GM23248 (cell line): ENCODE measurements at regions not wholly inside any gene's neighbourhood (a gene's known extent, or its start where the extent isn't known, plus 50 kb on each side); places are given as distances from the start of the nearest gene placed in this dataset.

ENCODE experiments used
- EZH2 ChIP-seq: fragments of 200-600 bp; sonication (generic); IDR thresholded peaks from 2 replicates; pipeline ENCODE4 v1.6.1; 2018; ENCODE audit warnings: antibody characterized with exemption, mild to moderate bottlenecking; ENCODE audit not compliant: insufficient read depth, poor library complexity, severe bottlenecking
- EZH2phosphoT487 ChIP-seq: fragments of 200-600 bp; sonication (generic); IDR thresholded peaks from 2 replicates; pipeline ENCODE4 v1.6.1; 2018; ENCODE audit warnings: antibody characterized with exemption, moderate library complexity, mild to moderate bottlenecking, low read depth; ENCODE audit not compliant: insufficient read depth

DNA sequence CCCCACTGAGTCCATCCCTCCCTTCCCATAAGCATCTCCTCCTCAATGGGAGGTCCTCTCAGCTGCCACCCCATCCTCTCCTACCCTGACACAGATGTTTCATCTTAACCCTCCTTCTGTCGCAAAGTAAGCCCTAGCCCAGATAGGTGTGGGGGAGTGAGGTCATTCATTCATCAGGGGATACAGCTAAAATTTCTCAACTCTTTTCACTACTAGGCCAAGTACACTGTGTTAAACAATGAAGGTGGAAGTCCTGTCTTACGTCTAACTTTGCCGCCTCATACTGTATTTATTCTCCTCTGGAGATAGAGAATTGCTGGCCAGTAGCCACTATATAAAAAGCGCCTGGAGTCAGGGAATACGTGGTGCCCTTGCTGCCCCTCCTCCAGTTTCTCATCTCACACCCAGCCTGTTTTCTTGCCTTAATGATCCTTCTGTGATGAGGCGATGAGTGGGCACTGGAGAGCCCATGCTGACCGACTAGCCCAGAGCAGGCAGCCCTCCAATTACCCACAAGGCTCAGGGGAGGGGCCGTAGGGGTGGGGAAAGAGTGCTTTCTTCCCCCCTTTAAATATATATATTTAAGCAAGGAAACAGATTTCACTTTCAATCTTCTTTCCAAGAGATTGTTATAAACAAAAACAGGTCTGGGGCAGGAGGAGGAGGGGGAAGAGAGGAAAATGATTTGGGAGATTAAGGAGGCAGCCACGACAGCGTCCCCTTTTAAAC, 149.5 kb downstream of the PJA1 start:
- TF ChIP-seq EZH2 (no peak), EZH2phosphoT487 (no peak)
